IMR-90 (cell line): ENCODE measurements at regions not wholly inside any gene's neighbourhood (a gene's known extent, or its start where the extent isn't known, plus 50 kb on each side); places are given as distances from the start of the nearest gene placed in this dataset.

Experiments
- CEBPB ChIP-seq: IDR thresholded peaks from 2 replicates; pipeline ENCODE4 v1.6.1; 2012; ENCODE audit warnings: low read depth, low read length, improper control_type of control experiment
- CHD1 ChIP-seq: IDR thresholded peaks from 2 replicates; pipeline ENCODE4 v1.6.1; 2012; ENCODE audit warnings: low read depth, low read length, improper control_type of control experiment
- CTCF ChIP-seq: conservative IDR thresholded peaks from 2 replicates; pipeline ENCODE4 v1.5.1; 2012; ENCODE audit warnings: mild to moderate bottlenecking, low read depth, low read length, improper control_type of control experiment
- ELK1 ChIP-seq: fragments of 150-350 bp; IDR thresholded peaks from 2 replicates; pipeline ENCODE4 v1.6.1; 2016; ENCODE audit warnings: low read depth, mild to moderate bottlenecking, low read length, moderate library complexity, borderline replicate concordance
- MAFK ChIP-seq: IDR thresholded peaks from 2 replicates; pipeline ENCODE4 v1.6.1; 2012; ENCODE audit warnings: low read depth, low read length, improper control_type of control experiment
- NFE2L2 ChIP-seq: fragments of 150-350 bp; IDR thresholded peaks from 2 replicates; pipeline ENCODE4 v1.6.1; 2016; ENCODE audit warnings: low read depth, mild to moderate bottlenecking, low read length
- POLR2A ChIP-seq: IDR thresholded peaks from 2 replicates; pipeline ENCODE4 v1.6.1; 2012; ENCODE audit warnings: mild to moderate bottlenecking, low read depth, low read length
- RAD21 ChIP-seq: IDR thresholded peaks from 2 replicates; pipeline ENCODE4 v1.6.1; 2012; ENCODE audit warnings: low read length, improper control_type of control experiment
- RFX5 ChIP-seq: IDR thresholded peaks from 2 replicates; pipeline ENCODE4 v1.8.0; 2012; ENCODE audit warnings: low read depth, mild to moderate bottlenecking, low read length, moderate library complexity
- SMC3 ChIP-seq: fragments of 150-350 bp; IDR thresholded peaks from 2 replicates; pipeline ENCODE4 v1.6.1; 2016; ENCODE audit warnings: low read depth, mild to moderate bottlenecking, antibody characterized with exemption, low read length, moderate library complexity
- USF2 ChIP-seq: fragments of 150-350 bp; IDR thresholded peaks from 2 replicates; pipeline ENCODE4 v1.6.1; 2017; ENCODE audit warnings: mild to moderate bottlenecking, antibody characterized with exemption, low read length, low read depth

- no peak for TF ChIP-seq CEBPB
- no peak for TF ChIP-seq POLR2A
- TF ChIP-seq CTCF, result no peak
- no peak for TF ChIP-seq NFE2L2
- no peak for TF ChIP-seq MAFK
- TF ChIP-seq SMC3, result no peak
- TF ChIP-seq USF2, result no peak
- TF ChIP-seq RAD21, result no peak
- no peak for TF ChIP-seq ELK1
- TF ChIP-seq CHD1, result no peak
- TF ChIP-seq RFX5, result no peak
Observed at GRCh38 chr11:70670676-70671034, 272.3 kb downstream of the CTTN start.
